ENCODE measurements at regions not wholly inside any gene's neighbourhood (a gene's known extent, or its start where the extent isn't known, plus 50 kb on each side); places are given as distances from the start of the nearest gene placed in this dataset.

GRCh38 chr14:98923596-98923995 is 348.4 kb downstream of the BCL11B start:
- TF ChIP-seq SUZ12 (IDR thresholded peaks at IDR 0.05; ENCODE audit: extremely low read depth, insufficient read depth, insufficient read length) (no peak), ZNF274 (IDR thresholded peaks at IDR 0.05; ENCODE audit: low read depth, low read length) (no peak), YY1 (IDR thresholded peaks at IDR 0.05; ENCODE audit: insufficient read depth, insufficient read length) (no peak)
